ENCODE measurements at regions not wholly inside any gene's neighbourhood (a gene's known extent, or its start where the extent isn't known, plus 50 kb on each side); places are given as distances from the start of the nearest gene placed in this dataset.

GRCh38 chr4:52263607-52264006 lies 212.5 kb downstream of the SPATA18 start:
- Mint-ChIP-seq H3K27ac (no peak overlapping the region), H3K36me3 (ENCODE audit: insufficient read depth in 2 of 2) (no peaks in the 10 kb centered on the region), H3K4me3 (no peak overlapping the region), H3K9me3 (peaks cover 3% of the 10 kb centered on the region in 2 donors), H3K27me3 (ENCODE audit: low read depth) (no peaks in the 10 kb centered on the region), H3K4me1 (ENCODE audit: low read depth) (no peaks in the 10 kb centered on the region)
- no peak for DNase-seq
- ATAC-seq (replicated peaks in 1 of 2), result no peak

- ATAC-seq (replicated peaks in 1 of 2), result no peak
- H3K27ac Mint-ChIP-seq, result no peak overlapping the region
- H3K9me3 Mint-ChIP-seq, result peaks cover 3 to 4% of the 10 kb centered on the region in 2 donors
- H3K4me3 Mint-ChIP-seq, result no peak overlapping the region
- no peak for DNase-seq
- H3K36me3 Mint-ChIP-seq (ENCODE audit: insufficient read depth in 2 of 2), result no peaks in the 10 kb centered on the region
- no peaks in the 10 kb centered on the region for H3K4me1 Mint-ChIP-seq (ENCODE audit: low read depth)
- H3K27me3 Mint-ChIP-seq (ENCODE audit: low read depth), result no peaks in the 10 kb centered on the region
Observed at GRCh38 chr4:52265781-52266525, 214.8 kb downstream of the SPATA18 start.

- H3K27ac Mint-ChIP-seq, result no peak overlapping the region
- no peak for DNase-seq
- no peaks in the 10 kb centered on the region for H3K27me3 Mint-ChIP-seq (ENCODE audit: low read depth)
- H3K4me3 Mint-ChIP-seq, result no peak overlapping the region
- ATAC-seq (replicated peaks in 1 of 2), result no peak
- H3K4me1 Mint-ChIP-seq (ENCODE audit: low read depth), result no peaks in the 10 kb centered on the region
- H3K36me3 Mint-ChIP-seq (ENCODE audit: insufficient read depth in 2 of 2), result no peaks in the 10 kb centered on the region
- H3K9me3 Mint-ChIP-seq, result peaks cover 4% of the 10 kb centered on the region in 2 donors
Observed at GRCh38 chr4:52266537-52267137, 215.5 kb downstream of the SPATA18 start.

DNA sequence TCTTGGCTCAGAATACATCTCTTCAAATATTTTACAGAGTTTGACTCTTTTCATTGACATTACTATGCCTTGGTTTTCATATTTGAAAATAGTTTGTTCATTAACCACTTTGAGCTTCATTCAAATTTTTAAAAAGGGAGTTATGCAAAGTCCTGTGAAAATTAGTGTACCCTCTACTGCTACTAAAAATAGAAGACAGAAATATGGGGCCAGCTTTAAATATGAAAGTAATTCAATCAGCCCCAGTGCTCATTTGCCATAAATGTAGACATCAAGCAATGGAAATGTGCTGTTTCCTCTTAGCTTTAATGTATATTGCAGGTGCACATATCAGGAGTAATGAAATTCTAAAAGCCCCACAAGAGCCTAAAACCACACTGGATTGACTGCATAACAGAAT lies 218.7 kb downstream of the SPATA18 start:
- no peaks in the 10 kb centered on the region for H3K4me1 Mint-ChIP-seq (ENCODE audit: low read depth)
- H3K9me3 Mint-ChIP-seq, result peaks cover 10 to 11% of the 10 kb centered on the region in 2 donors
- no peak overlapping the region for H3K27ac Mint-ChIP-seq
- no peak for ATAC-seq (replicated peaks in 1 of 2)
- no peak overlapping the region for H3K4me3 Mint-ChIP-seq
- peaks cover 0 to 3% of the 10 kb centered on the region in 2 donors for H3K36me3 Mint-ChIP-seq (ENCODE audit: insufficient read depth in 2 of 2)
- no peaks in the 10 kb centered on the region for H3K27me3 Mint-ChIP-seq (ENCODE audit: low read depth)
- no peak for DNase-seq

- Mint-ChIP-seq H3K27me3 (ENCODE audit: low read depth) (no peaks in the 10 kb centered on the region), H3K9me3 (peaks cover 15 to 19% of the 10 kb centered on the region in 2 donors), H3K4me1 (ENCODE audit: low read depth) (no peaks in the 10 kb centered on the region), H3K36me3 (ENCODE audit: insufficient read depth in 2 of 2) (peaks cover 0 to 5% of the 10 kb centered on the region in 2 donors), H3K4me3 (no peak overlapping the region), H3K27ac (no peak overlapping the region)
- no peak for ATAC-seq (replicated peaks in 1 of 2)
- no peak for DNase-seq
Observed at GRCh38 chr4:52273885-52274284, 222.8 kb downstream of the SPATA18 start.

DNA sequence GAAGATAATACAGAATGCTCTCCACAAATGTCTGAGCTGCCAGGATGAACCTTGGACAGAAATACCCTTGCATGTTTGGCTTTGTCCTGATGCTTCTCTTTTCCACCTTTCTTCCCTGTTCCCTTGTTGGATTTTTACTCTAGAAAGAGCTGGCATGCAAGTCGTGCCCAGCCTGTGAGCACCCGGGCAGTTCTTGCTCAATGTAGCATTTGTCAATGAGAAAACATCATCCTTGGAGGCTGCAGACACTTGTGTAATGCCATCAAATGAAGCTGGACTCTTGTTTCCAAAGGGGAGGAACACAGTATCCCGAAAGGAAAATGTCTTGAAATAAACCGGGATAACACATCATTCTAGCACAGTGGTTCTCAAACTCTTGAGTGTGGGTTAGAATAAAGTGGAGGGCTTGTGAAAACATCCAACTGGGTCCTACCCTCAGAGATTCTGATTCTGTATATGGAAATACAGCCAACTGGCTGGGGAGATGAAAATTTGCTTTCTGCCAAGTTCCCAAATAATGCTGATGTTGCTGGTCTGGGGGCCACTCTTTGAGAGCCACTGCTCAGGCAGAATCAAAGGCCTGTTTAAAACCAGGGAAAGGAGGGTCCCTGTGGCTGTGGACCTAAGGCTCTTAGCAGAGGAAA lies 237.2 kb downstream of the SPATA18 start:
- no peak for ATAC-seq (replicated peaks in 1 of 2)
- no peak overlapping the region for H3K27ac Mint-ChIP-seq
- H3K4me3 Mint-ChIP-seq, result no peak overlapping the region

DNA sequence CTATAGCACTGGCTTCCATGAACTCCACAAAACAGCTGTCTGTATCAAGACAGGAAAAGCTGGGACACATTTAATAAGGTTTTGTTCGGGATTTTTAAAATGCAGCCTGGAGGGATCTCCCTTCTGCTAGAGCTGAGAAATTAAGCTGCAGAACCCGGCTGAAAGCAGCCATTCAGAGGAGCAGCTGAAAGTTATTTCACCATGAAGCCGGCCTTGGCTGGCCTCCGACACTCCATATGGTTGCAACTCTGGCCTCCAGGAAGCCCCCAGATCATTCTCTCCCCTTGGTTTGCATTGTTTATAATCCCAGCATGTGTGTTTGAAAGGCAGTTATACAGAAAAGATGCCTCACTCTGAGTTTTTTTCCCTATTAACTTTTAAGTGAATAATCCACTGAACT lies 239.4 kb downstream of the SPATA18 start:
- Mint-ChIP-seq H3K4me1 (ENCODE audit: low read depth) (no peaks in the 10 kb centered on the region), H3K27me3 (ENCODE audit: low read depth) (no peaks in the 10 kb centered on the region), H3K36me3 (ENCODE audit: insufficient read depth in 2 of 2) (no peaks in the 10 kb centered on the region), H3K4me3 (no peak overlapping the region), H3K27ac (no peak overlapping the region), H3K9me3 (no peaks in the 10 kb centered on the region)
- DNase-seq (no peak), ATAC-seq (replicated peaks in 1 of 2) (no peak)

More for the DNA sequence above, 237.2 kb downstream of the SPATA18 start:
- Mint-ChIP-seq H3K4me1 (ENCODE audit: low read depth) (no peaks in the 10 kb centered on the region), H3K36me3 (ENCODE audit: insufficient read depth in 2 of 2) (no peaks in the 10 kb centered on the region), H3K9me3 (no peaks in the 10 kb centered on the region), H3K27me3 (ENCODE audit: low read depth) (no peaks in the 10 kb centered on the region)
- no peak for DNase-seq

- H3K36me3 Mint-ChIP-seq (ENCODE audit: insufficient read depth in 2 of 2), result no peaks in the 10 kb centered on the region
- DNase-seq, result no peak
- H3K9me3 Mint-ChIP-seq, result no peaks in the 10 kb centered on the region
- no peak overlapping the region for H3K27ac Mint-ChIP-seq
- no peaks in the 10 kb centered on the region for H3K4me1 Mint-ChIP-seq (ENCODE audit: low read depth)
- ATAC-seq (replicated peaks in 1 of 2), result no peak
- no peak overlapping the region for H3K4me3 Mint-ChIP-seq
- no peaks in the 10 kb centered on the region for H3K27me3 Mint-ChIP-seq (ENCODE audit: low read depth)
Observed at GRCh38 chr4:52292245-52292644, 241.1 kb downstream of the SPATA18 start.

- Mint-ChIP-seq H3K4me3 (no peak overlapping the region), H3K9me3 (no peaks in the 10 kb centered on the region), H3K27ac (no peak overlapping the region), H3K4me1 (ENCODE audit: low read depth) (no peaks in the 10 kb centered on the region), H3K36me3 (ENCODE audit: insufficient read depth in 2 of 2) (no peaks in the 10 kb centered on the region), H3K27me3 (ENCODE audit: low read depth) (no peaks in the 10 kb centered on the region)
- DNase-seq (no peak), ATAC-seq (replicated peaks in 1 of 2) (no peak)
Observed at GRCh38 chr4:52296341-52296740, 245.2 kb downstream of the SPATA18 start.

DNA sequence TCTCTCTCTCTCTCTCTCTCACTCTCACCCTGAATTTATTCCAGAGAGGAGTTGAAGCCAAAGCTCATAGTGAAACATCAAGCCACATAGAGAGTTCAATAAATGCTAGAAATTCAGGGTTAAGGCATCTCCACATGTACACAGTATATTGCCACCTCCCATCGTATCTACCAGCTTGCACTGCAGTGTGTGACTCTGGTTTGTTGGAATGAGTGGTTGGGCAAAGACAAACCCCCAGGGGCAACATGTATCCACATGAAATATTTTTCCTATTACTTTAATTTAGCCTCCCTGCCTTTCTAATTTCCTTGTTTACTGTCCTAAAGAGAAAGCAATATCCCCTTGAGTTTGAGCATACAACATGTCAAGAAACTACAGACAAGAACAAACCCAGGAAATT lies 247.3 kb downstream of the SPATA18 start:
- Mint-ChIP-seq H3K4me3 (no peak overlapping the region), H3K9me3 (no peaks in the 10 kb centered on the region), H3K27ac (no peak overlapping the region), H3K4me1 (ENCODE audit: low read depth) (no peaks in the 10 kb centered on the region), H3K27me3 (ENCODE audit: low read depth) (no peaks in the 10 kb centered on the region), H3K36me3 (ENCODE audit: insufficient read depth in 2 of 2) (no peaks in the 10 kb centered on the region)
- DNase-seq (no peak), ATAC-seq (replicated peaks in 1 of 2) (no peak)

- H3K27ac Mint-ChIP-seq, result no peak overlapping the region
- H3K27me3 Mint-ChIP-seq (ENCODE audit: low read depth), result no peaks in the 10 kb centered on the region
- no peaks in the 10 kb centered on the region for H3K36me3 Mint-ChIP-seq (ENCODE audit: insufficient read depth in 2 of 2)
- no peak for DNase-seq
- no peak overlapping the region for H3K4me3 Mint-ChIP-seq
- no peaks in the 10 kb centered on the region for H3K4me1 Mint-ChIP-seq (ENCODE audit: low read depth)
- no peaks in the 10 kb centered on the region for H3K9me3 Mint-ChIP-seq
- ATAC-seq (replicated peaks in 1 of 2), result no peak
Observed at GRCh38 chr4:52299120-52299519, 248.0 kb downstream of the SPATA18 start.

- no peak overlapping the region for H3K27ac Mint-ChIP-seq
- peaks cover 0 to 4% of the 10 kb centered on the region in 2 donors for H3K9me3 Mint-ChIP-seq
- no peak for DNase-seq
- H3K4me1 Mint-ChIP-seq (ENCODE audit: low read depth), result no peaks in the 10 kb centered on the region
- no peak overlapping the region for H3K4me3 Mint-ChIP-seq
- H3K27me3 Mint-ChIP-seq (ENCODE audit: low read depth), result no peaks in the 10 kb centered on the region
- no peak for ATAC-seq (replicated peaks in 1 of 2)
- no peaks in the 10 kb centered on the region for H3K36me3 Mint-ChIP-seq (ENCODE audit: insufficient read depth in 2 of 2)
Observed at GRCh38 chr4:52311464-52312125, 260.5 kb downstream of the SPATA18 start.

- ATAC-seq (replicated peaks in 1 of 2) (no peak), DNase-seq (no peak)
- Mint-ChIP-seq H3K4me3 (no peak overlapping the region), H3K9me3 (peaks cover 0 to 3% of the 10 kb centered on the region in 2 donors), H3K36me3 (ENCODE audit: insufficient read depth in 2 of 2) (no peaks in the 10 kb centered on the region), H3K27me3 (ENCODE audit: low read depth) (no peaks in the 10 kb centered on the region), H3K27ac (no peak overlapping the region), H3K4me1 (ENCODE audit: low read depth) (no peaks in the 10 kb centered on the region)
Observed at GRCh38 chr4:52312722-52313121, 261.6 kb downstream of the SPATA18 start.

Data from activated T-cell treated with anti-CD3 and anti-CD28 coated beads, Interleukin-2, amount 50 U/mL, for 72 hours (primary cell).